ENCODE measurements at regions not wholly inside any gene's neighbourhood (a gene's known extent, or its start where the extent isn't known, plus 50 kb on each side); places are given as distances from the start of the nearest gene placed in this dataset.

DNA sequence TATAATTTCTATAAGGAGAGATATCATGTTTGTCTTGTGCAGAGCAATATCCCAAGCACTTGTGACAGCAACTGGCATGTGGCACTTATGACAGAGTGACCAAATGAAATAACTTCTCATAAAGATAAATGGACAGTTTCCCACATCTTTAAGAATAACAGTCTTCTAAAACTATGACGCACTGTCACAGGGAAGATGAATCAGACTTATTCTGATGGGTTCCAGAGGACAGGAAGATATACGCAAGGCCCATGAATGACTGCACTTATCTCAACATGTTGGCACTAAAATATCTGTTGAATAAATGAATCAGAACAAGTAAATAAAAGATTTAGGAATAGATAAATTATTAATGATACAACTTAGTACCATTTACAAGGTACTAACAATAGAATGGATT, 465.8 kb upstream of the SYT1 start:
- no peak for DNase-seq
- intact Hi-C loops (cut with DNase I): no loop called here
- Histone ChIP-seq H3K36me3 (no peaks in the 10 kb centered on the region), H3K27ac (no peak overlapping the region), H3K9me3 (no peaks in the 10 kb centered on the region), H3K4me1 (peaks cover 0 to 6% (median 2%) of the 10 kb centered on the region in 4 donors), H3K27me3 (no peaks in the 10 kb centered on the region), H3K4me3 (no peak overlapping the region)
- 88 to 92% methylated on average over 2 of the region's 2 CpGs for WGBS, 2 donors
- TF ChIP-seq, protein P1, sequence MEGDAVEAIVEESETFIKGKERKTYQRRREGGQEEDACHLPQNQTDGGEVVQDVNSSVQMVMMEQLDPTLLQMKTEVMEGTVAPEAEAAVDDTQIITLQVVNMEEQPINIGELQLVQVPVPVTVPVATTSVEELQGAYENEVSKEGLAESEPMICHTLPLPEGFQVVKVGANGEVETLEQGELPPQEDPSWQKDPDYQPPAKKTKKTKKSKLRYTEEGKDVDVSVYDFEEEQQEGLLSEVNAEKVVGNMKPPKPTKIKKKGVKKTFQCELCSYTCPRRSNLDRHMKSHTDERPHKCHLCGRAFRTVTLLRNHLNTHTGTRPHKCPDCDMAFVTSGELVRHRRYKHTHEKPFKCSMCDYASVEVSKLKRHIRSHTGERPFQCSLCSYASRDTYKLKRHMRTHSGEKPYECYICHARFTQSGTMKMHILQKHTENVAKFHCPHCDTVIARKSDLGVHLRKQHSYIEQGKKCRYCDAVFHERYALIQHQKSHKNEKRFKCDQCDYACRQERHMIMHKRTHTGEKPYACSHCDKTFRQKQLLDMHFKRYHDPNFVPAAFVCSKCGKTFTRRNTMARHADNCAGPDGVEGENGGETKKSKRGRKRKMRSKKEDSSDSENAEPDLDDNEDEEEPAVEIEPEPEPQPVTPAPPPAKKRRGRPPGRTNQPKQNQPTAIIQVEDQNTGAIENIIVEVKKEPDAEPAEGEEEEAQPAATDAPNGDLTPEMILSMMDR (IDR thresholded peaks at IDR 0.05): no peak
- TF ChIP-seq POLR2A (IDR thresholded peaks at IDR 0.05) (no peak), POLR2AphosphoS5 (IDR thresholded peaks at IDR 0.05) (no peak)

DNA sequence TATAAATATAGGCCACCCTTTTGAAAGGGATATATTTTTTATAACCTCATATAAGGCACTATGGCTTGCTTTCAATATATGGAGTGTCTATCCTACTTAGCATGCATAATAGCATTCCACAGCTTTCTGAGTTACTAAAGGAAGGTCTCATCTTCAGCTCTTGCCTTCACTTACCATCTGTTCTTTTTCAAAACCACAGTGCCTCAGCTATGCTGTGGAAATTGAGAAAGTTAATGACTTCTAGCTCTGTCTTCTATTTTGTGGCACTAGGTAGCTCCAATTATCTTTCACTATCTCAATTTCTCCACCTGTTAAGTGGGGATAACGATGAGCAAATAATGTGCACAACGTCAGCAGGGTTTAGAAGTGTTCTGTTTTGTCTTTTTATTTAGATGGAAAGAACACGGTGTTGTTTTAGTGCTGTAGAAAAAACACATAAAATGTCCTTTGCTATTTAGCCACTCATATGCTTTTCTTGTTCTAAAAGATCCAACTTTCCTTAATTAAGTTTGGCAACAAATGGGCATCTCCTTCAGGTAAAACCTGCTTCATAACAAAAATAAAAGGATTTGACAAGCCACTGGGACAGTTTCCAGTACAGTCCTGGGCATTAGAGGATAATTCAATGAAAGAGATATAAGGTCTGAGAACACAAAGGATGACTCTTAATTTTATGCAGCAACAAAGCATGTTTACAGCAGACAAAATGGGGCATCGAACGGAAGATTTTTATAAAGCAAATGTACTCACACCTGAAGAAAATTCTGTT, 462.0 kb upstream of the SYT1 start:
- H3K4me3 ChIP-seq: no peak overlapping the region
- no peaks in the 10 kb centered on the region for H3K9me3 ChIP-seq
- intact Hi-C loops (cut with DNase I): no loop called here
- DNase-seq: no peak
- H3K36me3 ChIP-seq: no peaks in the 10 kb centered on the region
- H3K27ac ChIP-seq: no peak overlapping the region
- WGBS, 2 donors: 63 to 70% methylated on average over 5 of the region's 5 CpGs
- TF ChIP-seq, protein P1 (IDR thresholded peaks at IDR 0.05): no peak
- TF ChIP-seq POLR2AphosphoS5 (IDR thresholded peaks at IDR 0.05) (no peak), POLR2A (IDR thresholded peaks at IDR 0.05) (no peak), EP300 (IDR thresholded peaks at IDR 0.05) (no peak)
- no peaks in the 10 kb centered on the region for H3K27me3 ChIP-seq
- peaks cover 0 to under 1% (median under 1%) of the 10 kb centered on the region in 4 donors for H3K4me1 ChIP-seq

DNA sequence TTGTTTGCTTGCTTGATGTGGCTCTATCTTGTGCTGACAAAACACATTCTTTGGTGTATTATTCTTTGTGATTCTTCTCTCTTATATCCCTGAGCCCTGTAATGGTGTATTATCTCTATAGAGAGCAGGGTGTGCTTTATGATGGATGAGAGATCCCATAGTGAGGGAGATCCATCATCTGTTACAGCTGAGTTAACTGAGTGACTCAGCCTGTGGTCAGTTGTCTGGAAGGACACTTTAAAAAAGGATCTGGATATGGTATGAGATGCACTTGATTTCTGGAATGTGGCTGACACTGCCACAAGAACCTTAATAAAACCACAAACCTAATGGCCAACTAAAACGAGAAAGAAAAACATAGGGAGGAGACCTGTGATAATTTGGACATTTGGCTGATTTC, 461.4 kb upstream of the SYT1 start:
- Histone ChIP-seq H3K27me3 (no peaks in the 10 kb centered on the region), H3K36me3 (no peaks in the 10 kb centered on the region), H3K27ac (no peak overlapping the region), H3K9me3 (no peaks in the 10 kb centered on the region), H3K4me3 (no peak overlapping the region), H3K4me1 (no peaks in the 10 kb centered on the region)
- intact Hi-C loops (cut with DNase I): no loop called here
- 42 to 72% methylated on average over 1 of the region's 1 CpG for WGBS, 2 donors
- TF ChIP-seq POLR2A (IDR thresholded peaks at IDR 0.05): no peak
- TF ChIP-seq, protein P1 (IDR thresholded peaks at IDR 0.05): no peak
- no peak for TF ChIP-seq POLR2AphosphoS5 (IDR thresholded peaks at IDR 0.05)
- TF ChIP-seq EP300 (IDR thresholded peaks at IDR 0.05): no peak
- DNase-seq: no peak

DNA sequence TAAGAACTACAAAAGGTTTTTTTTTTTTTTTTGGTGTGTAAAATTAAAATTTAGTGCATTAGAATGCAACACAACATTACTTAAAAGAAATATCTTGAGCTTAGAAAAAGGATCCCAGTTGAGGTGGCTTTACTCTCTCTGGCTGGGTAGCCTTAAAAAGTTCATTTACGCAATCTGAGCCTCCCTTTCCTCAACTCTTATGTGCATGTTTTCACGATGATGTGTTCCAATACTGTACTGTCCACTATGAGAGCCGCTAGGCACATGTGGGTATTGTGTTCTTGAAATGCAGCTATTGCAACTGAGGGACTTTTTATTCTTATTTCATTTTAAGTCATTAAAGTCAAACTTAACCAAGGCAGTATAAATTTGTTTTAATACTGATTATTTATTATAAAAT, 460.9 kb upstream of the SYT1 start:
- H3K36me3 ChIP-seq: no peaks in the 10 kb centered on the region
- H3K4me1 ChIP-seq: no peaks in the 10 kb centered on the region
- intact Hi-C loops (cut with DNase I): no loop called here
- H3K4me3 ChIP-seq: no peak overlapping the region
- no peaks in the 10 kb centered on the region for H3K9me3 ChIP-seq
- TF ChIP-seq POLR2A (IDR thresholded peaks at IDR 0.05) (no peak), EP300 (IDR thresholded peaks at IDR 0.05) (no peak), POLR2AphosphoS5 (IDR thresholded peaks at IDR 0.05) (no peak)
- TF ChIP-seq, protein P1 (IDR thresholded peaks at IDR 0.05): no peak
- H3K27me3 ChIP-seq: no peaks in the 10 kb centered on the region
- no peak overlapping the region for H3K27ac ChIP-seq
- 87 to 96% methylated on average over 3 of the region's 3 CpGs for WGBS, 2 donors
- no peak for DNase-seq

DNA sequence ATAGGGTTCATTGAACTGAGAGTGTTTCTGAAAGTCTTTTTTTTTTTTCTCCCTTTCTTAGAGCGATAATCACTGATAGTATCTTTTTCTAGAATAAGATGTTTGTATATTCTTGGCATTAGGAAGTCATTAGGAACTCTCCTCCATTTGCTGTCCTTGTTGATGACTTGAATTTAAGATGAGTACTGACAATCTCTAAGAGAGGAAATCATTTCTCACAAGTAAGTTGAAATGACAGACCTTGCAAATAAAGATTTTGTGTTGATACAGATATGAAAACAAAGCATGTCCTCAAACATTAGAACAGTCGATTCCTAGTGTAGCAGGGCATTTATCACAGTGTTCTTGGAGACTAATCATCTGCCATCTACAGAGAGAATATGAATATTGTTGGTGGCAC, 458.4 kb upstream of the SYT1 start:
- H3K27ac ChIP-seq: no peak overlapping the region
- no peaks in the 10 kb centered on the region for H3K27me3 ChIP-seq
- DNase-seq: no peak
- no peaks in the 10 kb centered on the region for H3K4me1 ChIP-seq
- no peak overlapping the region for H3K4me3 ChIP-seq
- TF ChIP-seq, protein P1 (IDR thresholded peaks at IDR 0.05): no peak
- TF ChIP-seq POLR2AphosphoS5 (IDR thresholded peaks at IDR 0.05) (no peak), EP300 (IDR thresholded peaks at IDR 0.05) (no peak), POLR2A (IDR thresholded peaks at IDR 0.05) (no peak)
- intact Hi-C loops (cut with DNase I): no loop called here
- H3K36me3 ChIP-seq: no peaks in the 10 kb centered on the region
- no peaks in the 10 kb centered on the region for H3K9me3 ChIP-seq
- WGBS, 2 donors: 85 to 87% methylated on average over 2 of the region's 2 CpGs
